HEK293 (cell line): ENCODE measurements at regions not wholly inside any gene's neighbourhood (a gene's known extent, or its start where the extent isn't known, plus 50 kb on each side); places are given as distances from the start of the nearest gene placed in this dataset.

ENCODE experiments used
- YY1 ChIP-seq: fragments of 450-650 bp; formaldehyde crosslinking; IDR thresholded peaks from 2 replicates; pipeline ENCODE4 v1.5.1; 2018; ENCODE audit warnings: missing biosample characterization, missing genetic modification characterization
- ZNF24 ChIP-seq: fragments of 450-650 bp; formaldehyde crosslinking; IDR thresholded peaks from 2 replicates; pipeline ENCODE4 v1.5.1; 2016; ENCODE audit warnings: missing biosample characterization, missing genetic modification characterization
- ZNF302 ChIP-seq: fragments of 450-650 bp; formaldehyde crosslinking; IDR thresholded peaks from 2 replicates; pipeline ENCODE4 v1.5.1; 2016; ENCODE audit warnings: missing biosample characterization, missing genetic modification characterization, low read depth
- ZNF549 ChIP-seq: fragments of 450-650 bp; IDR thresholded peaks from 2 replicates; pipeline ENCODE4 v1.5.1; 2018; ENCODE audit warnings: missing biosample characterization, missing genetic modification characterization, mild to moderate bottlenecking, inconsistent platforms, moderate library complexity
- ZNF76 ChIP-seq: fragments of 450-650 bp; formaldehyde crosslinking; IDR thresholded peaks from 2 replicates; pipeline ENCODE4; 2016; ENCODE audit warnings: low read depth, missing biosample characterization, missing genetic modification characterization, borderline replicate concordance
- TF ChIP-seq, protein P1 (sequence below): fragments of 450-650 bp; formaldehyde crosslinking; IDR thresholded peaks from 2 replicates; pipeline ENCODE4 v1.5.1; 2016; ENCODE audit warnings: missing biosample characterization, missing genetic modification characterization
- TF ChIP-seq, protein P2 (sequence below): fragments of 450-650 bp; formaldehyde crosslinking; IDR thresholded peaks from 2 replicates; pipeline ENCODE4 v1.5.1; 2016; ENCODE audit warnings: missing biosample characterization, missing genetic modification characterization

DNA sequence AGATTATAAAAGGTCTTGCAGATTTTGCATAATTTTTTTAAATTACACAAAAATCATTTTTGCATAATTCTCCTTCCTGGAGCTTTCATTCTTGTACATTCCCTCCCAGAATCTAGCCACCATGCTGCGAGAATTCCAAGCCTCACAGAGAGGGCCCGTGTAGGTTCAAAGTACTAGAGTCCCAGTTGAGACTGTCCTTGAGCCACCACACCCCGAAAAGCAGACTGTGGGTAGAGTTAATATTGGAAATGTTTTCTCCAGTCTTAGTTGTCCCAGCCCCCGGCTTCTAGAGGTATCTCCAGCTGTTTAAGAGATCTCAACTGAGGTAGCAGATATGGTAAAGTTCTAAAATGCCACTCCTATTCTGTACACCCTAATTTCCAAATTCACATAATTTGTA lies 407.3 kb upstream of the ANO3 start:
- TF ChIP-seq ZNF24 (tag by site-specific recombination) (no peak), ZNF76 (no peak), ZNF302 (tag by site-specific recombination) (no peak), YY1 (tag by site-specific recombination) (no peak), ZNF549 (tag by site-specific recombination) (no peak)
- TF ChIP-seq, protein P1, sequence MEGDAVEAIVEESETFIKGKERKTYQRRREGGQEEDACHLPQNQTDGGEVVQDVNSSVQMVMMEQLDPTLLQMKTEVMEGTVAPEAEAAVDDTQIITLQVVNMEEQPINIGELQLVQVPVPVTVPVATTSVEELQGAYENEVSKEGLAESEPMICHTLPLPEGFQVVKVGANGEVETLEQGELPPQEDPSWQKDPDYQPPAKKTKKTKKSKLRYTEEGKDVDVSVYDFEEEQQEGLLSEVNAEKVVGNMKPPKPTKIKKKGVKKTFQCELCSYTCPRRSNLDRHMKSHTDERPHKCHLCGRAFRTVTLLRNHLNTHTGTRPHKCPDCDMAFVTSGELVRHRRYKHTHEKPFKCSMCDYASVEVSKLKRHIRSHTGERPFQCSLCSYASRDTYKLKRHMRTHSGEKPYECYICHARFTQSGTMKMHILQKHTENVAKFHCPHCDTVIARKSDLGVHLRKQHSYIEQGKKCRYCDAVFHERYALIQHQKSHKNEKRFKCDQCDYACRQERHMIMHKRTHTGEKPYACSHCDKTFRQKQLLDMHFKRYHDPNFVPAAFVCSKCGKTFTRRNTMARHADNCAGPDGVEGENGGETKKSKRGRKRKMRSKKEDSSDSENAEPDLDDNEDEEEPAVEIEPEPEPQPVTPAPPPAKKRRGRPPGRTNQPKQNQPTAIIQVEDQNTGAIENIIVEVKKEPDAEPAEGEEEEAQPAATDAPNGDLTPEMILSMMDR (tag by site-specific recombination): no peak
- TF ChIP-seq, protein P2, sequence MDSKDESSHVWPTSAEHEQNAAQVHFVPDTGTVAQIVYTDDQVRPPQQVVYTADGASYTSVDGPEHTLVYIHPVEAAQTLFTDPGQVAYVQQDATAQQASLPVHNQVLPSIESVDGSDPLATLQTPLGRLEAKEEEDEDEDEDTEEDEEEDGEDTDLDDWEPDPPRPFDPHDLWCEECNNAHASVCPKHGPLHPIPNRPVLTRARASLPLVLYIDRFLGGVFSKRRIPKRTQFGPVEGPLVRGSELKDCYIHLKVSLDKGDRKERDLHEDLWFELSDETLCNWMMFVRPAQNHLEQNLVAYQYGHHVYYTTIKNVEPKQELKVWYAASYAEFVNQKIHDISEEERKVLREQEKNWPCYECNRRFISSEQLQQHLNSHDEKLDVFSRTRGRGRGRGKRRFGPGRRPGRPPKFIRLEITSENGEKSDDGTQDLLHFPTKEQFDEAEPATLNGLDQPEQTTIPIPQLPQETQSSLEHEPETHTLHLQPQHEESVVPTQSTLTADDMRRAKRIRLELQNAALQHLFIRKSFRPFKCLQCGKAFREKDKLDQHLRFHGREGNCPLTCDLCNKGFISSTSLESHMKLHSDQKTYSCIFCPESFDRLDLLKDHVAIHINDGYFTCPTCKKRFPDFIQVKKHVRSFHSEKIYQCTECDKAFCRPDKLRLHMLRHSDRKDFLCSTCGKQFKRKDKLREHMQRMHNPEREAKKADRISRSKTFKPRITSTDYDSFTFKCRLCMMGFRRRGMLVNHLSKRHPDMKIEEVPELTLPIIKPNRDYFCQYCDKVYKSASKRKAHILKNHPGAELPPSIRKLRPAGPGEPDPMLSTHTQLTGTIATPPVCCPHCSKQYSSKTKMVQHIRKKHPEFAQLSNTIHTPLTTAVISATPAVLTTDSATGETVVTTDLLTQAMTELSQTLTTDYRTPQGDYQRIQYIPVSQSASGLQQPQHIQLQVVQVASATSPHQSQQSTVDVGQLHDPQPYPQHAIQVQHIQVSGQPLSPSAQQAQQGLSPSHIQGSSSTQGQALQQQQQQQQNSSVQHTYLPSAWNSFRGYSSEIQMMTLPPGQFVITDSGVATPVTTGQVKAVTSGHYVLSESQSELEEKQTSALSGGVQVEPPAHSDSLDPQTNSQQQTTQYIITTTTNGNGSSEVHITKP (tag by site-specific recombination): no peak
